ENCODE measurements at regions not wholly inside any gene's neighbourhood (a gene's known extent, or its start where the extent isn't known, plus 50 kb on each side); places are given as distances from the start of the nearest gene placed in this dataset.

- DNase-seq, result no peak
Observed at GRCh38 chr15:39364721-39365120, 216.2 kb upstream of the THBS1 start.

GRCh38 chr15:39365161-39365560, 215.7 kb upstream of the THBS1 start:
- DNase-seq, result no peak

DNA sequence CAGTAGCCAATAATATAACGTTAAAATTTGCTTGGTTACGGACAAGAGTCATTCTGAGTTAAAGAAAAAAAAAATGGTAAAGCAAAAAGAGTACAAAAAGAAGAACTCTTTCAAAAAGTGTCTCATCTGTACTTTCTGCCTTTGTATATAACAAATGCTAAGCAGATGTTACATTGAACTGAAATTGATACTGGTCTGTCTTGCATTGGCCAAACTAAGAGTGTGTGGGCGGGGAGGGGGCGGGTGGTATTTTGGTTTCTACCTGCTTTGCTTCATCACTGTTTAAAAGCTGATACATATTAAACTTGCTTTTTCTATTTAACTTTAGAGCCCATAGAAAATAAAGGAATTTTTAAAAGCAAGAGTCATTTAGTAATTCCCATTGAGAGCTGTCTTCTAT, 215.0 kb upstream of the THBS1 start:
- no peak for DNase-seq

DNA sequence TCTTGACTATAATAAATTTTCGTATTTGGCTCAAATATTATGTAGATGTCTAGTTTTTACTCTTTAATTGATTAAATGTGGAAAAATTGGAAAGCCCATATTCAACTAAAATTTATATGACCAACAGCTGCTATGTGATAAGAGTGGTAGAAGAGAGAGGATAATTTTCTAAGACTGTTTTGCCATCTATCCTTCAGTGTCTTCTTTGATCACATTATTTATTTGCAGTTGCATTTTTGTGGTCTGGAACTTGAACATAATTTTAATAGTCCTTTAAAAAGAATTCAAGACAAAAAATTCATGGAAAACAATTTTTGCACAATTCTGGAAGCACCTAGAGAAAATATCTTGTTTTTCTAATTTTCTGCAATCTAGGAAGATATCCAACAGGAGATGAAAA, 213.3 kb upstream of the THBS1 start:
- DNase-seq, result no peak

- DNase-seq, result no peak
Observed at GRCh38 chr15:39369768-39370167, 211.1 kb upstream of the THBS1 start.

DNA sequence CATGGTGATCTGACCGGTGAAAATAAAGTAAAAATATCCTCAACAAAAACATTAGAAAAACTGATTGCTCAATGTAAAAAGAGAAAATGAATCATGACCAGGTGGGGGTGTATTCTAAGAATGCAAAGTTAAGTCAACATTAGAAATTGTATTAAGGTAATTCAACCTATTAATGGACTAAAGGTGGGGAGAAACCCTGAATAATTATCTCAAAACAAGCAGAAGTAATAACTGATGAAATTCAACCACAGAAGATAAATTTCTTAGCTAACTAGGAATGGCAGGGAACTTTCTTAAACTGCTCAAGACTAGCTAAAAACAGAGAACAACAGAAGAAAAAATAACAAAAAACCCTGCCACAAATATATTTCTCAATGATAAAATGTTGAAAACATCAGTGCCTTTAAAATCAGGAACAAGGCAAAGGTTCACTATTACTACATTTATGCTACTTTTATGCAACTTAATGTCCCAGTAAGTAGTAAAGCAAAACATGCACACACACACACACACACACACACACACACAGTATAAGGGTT, 204.4 kb upstream of the THBS1 start:
- DNase-seq, result no peak

GRCh38 chr15:39381517-39381916, 199.4 kb upstream of the THBS1 start:
- DNase-seq, result no peak

- DNase-seq, result no peak
Observed at GRCh38 chr15:39388118-39388517, 192.8 kb upstream of the THBS1 start.

GRCh38 chr15:39391230-39391629, 189.6 kb upstream of the THBS1 start:
- no peak for DNase-seq

DNA sequence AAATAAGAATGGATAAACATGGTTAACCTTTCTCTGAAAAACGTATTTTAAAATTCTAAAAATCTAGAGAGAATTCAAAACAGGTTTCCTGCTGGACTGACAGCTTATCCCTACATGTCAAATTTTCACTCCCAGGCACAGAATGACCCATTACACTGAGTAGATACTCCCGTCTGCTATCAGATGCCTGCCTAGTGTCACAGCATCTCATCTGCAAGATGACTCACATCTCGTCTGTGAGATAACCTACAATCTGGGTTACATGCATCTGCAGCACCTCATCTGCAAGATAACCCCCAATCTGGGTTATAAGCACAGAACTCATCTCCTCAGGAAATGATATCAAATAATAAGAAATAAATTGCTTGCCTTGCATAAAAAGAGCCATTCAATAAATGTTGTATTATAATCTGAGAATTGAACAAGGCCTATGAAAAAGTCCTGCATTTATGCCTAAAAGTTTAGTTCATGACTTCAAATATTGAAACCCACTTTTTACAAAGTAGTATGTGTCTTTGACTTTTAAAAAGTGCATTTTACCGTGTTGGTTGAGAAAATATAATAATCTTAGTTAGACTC, 188.3 kb upstream of the THBS1 start:
- DNase-seq, result no peak

- no peak for DNase-seq
Observed at GRCh38 chr15:39393575-39394335, 187.1 kb upstream of the THBS1 start.

DNA sequence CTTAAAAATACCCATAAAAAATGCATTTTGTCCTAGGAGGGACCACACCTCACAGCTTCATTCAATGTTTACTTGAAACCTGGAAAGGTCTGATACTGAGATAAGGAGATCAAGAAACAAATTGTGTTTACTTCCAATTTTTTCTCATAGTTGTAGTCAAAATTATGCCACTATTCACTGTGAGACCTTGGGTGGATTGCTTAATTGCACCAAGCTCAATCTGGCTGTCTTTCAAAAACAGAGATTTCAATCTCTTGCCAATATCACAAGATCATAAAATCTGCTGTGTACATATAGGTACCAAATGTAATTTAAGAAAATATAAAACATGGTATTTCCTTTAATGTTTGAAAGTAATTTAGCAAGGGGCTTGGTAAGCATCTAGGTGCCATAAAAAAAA, 186.4 kb upstream of the THBS1 start:
- DNase-seq, result no peak

- DNase-seq, result no peak
Observed at GRCh38 chr15:39396979-39397615, 183.8 kb upstream of the THBS1 start.

DNA sequence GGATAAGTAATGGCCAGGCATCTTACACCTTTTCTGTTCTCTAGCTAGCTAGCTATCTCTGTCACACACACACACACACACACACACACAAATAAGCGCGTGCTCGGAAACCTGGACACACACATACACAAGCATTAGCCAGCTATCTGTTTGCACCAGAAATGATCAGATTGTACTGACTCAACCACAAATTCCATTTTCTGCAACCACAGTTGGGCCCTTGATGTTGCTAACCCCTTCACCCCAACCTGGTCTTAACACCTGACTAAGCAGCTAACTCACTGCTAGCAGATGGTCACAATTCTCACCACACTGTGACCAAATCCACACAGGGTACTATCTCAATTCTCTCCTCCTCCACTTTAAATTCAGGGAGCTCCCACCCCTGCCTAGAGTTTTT, 183.0 kb upstream of the THBS1 start:
- DNase-seq, result no peak

GRCh38 chr15:39399600-39399999, 181.3 kb upstream of the THBS1 start:
- DNase-seq, result no peak

- DNase-seq, result no peak
Observed at GRCh38 chr15:39400002-39400401, 180.9 kb upstream of the THBS1 start.

- DNase-seq, result no peak
Observed at GRCh38 chr15:39400821-39401550, 179.9 kb upstream of the THBS1 start.

DNA sequence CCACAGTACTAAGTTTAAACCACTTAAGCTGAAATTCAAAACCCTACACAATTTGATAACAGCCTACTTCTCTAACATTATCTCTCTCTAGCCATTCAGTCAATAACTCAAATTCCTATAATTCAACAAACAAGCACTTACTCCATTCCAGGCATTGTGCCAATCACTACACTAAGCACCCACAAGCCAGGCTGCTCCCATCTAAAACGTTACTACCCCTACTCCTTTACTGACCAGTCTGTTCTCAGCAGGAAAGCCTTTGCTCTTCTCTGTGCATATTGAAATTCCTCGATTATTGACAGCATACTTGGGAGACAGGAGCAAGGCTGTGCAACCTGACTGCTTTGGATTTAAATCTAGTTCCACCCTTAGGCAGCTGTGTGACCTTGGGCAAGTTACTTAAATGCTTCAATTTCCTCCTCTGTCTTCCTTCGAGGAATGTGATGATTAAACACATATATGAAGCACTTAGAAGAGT, 177.2 kb upstream of the THBS1 start:
- DNase-seq, result no peak

DNA sequence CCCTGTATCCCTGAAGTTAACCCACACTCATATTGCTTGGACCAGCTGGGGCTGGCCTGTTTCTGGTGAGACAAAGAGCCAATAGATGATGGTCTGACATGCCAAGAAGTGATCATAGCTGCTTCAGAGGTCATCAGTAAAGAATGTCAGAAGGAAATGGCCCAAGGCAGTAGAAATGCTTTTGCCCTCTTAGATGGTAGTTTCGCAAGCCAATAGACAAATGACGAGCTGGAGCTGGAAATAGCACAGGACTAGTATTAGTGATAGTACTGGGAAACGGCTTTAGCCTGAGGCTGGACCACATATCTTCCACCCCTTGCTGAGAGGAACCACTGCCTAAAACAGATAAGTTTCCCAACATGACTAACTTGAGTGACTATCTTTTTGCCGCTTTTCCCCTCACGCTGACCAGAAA, 176.1 kb upstream of the THBS1 start:
- DNase-seq, result no peak

GRCh38 chr15:39406485-39406884, 174.4 kb upstream of the THBS1 start:
- DNase-seq, result no peak

DNA sequence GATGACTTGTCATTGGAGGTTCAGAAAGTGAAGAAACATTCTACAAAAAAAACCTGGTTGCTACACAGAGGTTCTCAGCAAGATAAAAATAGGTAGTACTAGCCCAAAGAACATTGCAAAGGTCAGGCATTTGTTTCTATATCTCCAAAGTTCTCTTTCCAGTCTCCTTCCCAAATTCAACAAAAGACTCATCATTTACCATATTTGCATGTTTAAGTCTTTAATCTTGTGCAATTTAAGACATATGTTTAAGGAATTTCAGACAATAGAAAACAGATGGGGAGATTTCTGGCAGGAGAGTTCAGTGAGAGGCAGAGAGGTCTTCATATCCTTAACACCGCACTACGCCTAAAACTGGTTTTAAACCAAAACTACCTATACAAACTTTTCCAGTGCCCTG, 173.8 kb upstream of the THBS1 start:
- no peak for DNase-seq

GRCh38 chr15:39409876-39410530, 170.9 kb upstream of the THBS1 start:
- no peak for DNase-seq
